Mucosa of rectum (tissue), 2 donors: ENCODE measurements at regions not wholly inside any gene's neighbourhood (a gene's known extent, or its start where the extent isn't known, plus 50 kb on each side); places are given as distances from the start of the nearest gene placed in this dataset.
A peak's percentile ranks its signal among the peaks of the same experiment; 100 is the strongest.

Experiments
- H3K27ac ChIP-seq, 2 donors: one replicate each; pipeline ENCODE4 v1.7.0; 2013; ENCODE audit warnings: inconsistent platforms in 2 of 2, low read depth in 2 of 2, low read length in 2 of 2
- H3K27me3 ChIP-seq, 2 donors: one replicate each; pipeline ENCODE4 v1.7.0; 2013; ENCODE audit warnings: low read length in 2 of 2; ENCODE audit not compliant: control insufficient read depth in 2 of 2, insufficient read depth in 2 of 2
- H3K36me3 ChIP-seq, 2 donors: one replicate each; pipeline ENCODE4 v1.7.0; 2013; ENCODE audit warnings: low read length in 2 of 2; ENCODE audit not compliant: control insufficient read depth in 2 of 2, insufficient read depth in 2 of 2
- H3K4me1 ChIP-seq, 2 donors: one replicate each; pipeline ENCODE4 v1.7.0; 2013; ENCODE audit warnings: low read length in 2 of 2, mild to moderate bottlenecking in 1 of 2; ENCODE audit not compliant: control insufficient read depth in 2 of 2, insufficient read depth in 2 of 2
- H3K4me3 ChIP-seq, 2 donors: one replicate each; pipeline ENCODE4 v1.7.0; 2013; ENCODE audit warnings: low read length in 2 of 2
- H3K9ac ChIP-seq, 2 donors: one replicate each; pipeline ENCODE4 v1.7.0; 2013; ENCODE audit warnings: low read length in 2 of 2, low read depth in 1 of 2, mild to moderate bottlenecking in 1 of 2
- H3K9me3 ChIP-seq, 2 donors: one replicate each; pipeline ENCODE4 v1.7.0; 2013; ENCODE audit warnings: low read length in 2 of 2; ENCODE audit not compliant: control insufficient read depth in 2 of 2
- donor health status: healthy.
- donor health status: Normal muscosa, but diverticular disease.

- H3K9me3 ChIP-seq, result no peaks in the 10 kb centered on the region
- H3K27ac ChIP-seq, result no peak overlapping the region
- H3K36me3 ChIP-seq, result no peaks in the 10 kb centered on the region
- H3K4me3 ChIP-seq, result no peak overlapping the region
- no peaks in the 10 kb centered on the region for H3K27me3 ChIP-seq
- no peaks in the 10 kb centered on the region for H3K4me1 ChIP-seq
- no peak overlapping the region for H3K9ac ChIP-seq
Observed at GRCh38 chr14:26820138-26820537, 222.3 kb upstream of the NOVA1 start.

GRCh38 chr14:26820572-26820971, 222.7 kb upstream of the NOVA1 start:
- Histone ChIP-seq H3K27ac (no peak overlapping the region), H3K9me3 (no peaks in the 10 kb centered on the region), H3K36me3 (no peaks in the 10 kb centered on the region), H3K4me1 (no peaks in the 10 kb centered on the region), H3K27me3 (no peaks in the 10 kb centered on the region), H3K4me3 (no peak overlapping the region), H3K9ac (no peak overlapping the region)

- Histone ChIP-seq H3K27me3 (no peaks in the 10 kb centered on the region), H3K27ac (no peak overlapping the region), H3K4me1 (no peaks in the 10 kb centered on the region), H3K9me3 (no peaks in the 10 kb centered on the region), H3K36me3 (no peaks in the 10 kb centered on the region), H3K4me3 (no peak overlapping the region), H3K9ac (no peak overlapping the region)
Observed at GRCh38 chr14:26828741-26829140, 230.9 kb upstream of the NOVA1 start.

- no peaks in the 10 kb centered on the region for H3K27me3 ChIP-seq
- no peak overlapping the region for H3K27ac ChIP-seq
- H3K4me1 ChIP-seq, result peaks cover 0 to 2% of the 10 kb centered on the region in 2 donors
- no peaks in the 10 kb centered on the region for H3K9me3 ChIP-seq
- H3K9ac ChIP-seq, result no peak overlapping the region
- no peak overlapping the region for H3K4me3 ChIP-seq
- no peaks in the 10 kb centered on the region for H3K36me3 ChIP-seq
Observed at GRCh38 chr14:26833621-26834176, 235.9 kb upstream of the NOVA1 start.

GRCh38 chr14:26835979-26836570, 238.2 kb upstream of the NOVA1 start:
- Histone ChIP-seq H3K4me3 (peak overlapping the region in 1 of 2 donors; percentile 37), H3K9me3 (no peaks in the 10 kb centered on the region), H3K9ac (no peak overlapping the region), H3K27ac (no peak overlapping the region), H3K4me1 (peaks cover 0 to 5% of the 10 kb centered on the region in 2 donors), H3K36me3 (no peaks in the 10 kb centered on the region), H3K27me3 (no peaks in the 10 kb centered on the region)

GRCh38 chr14:26839481-26839880, 241.6 kb upstream of the NOVA1 start:
- Histone ChIP-seq H3K9me3 (no peaks in the 10 kb centered on the region), H3K27ac (no peak overlapping the region), H3K4me1 (peaks cover 5 to 19% of the 10 kb centered on the region in 2 donors), H3K27me3 (no peaks in the 10 kb centered on the region), H3K36me3 (no peaks in the 10 kb centered on the region), H3K9ac (no peak overlapping the region), H3K4me3 (no peak overlapping the region)

- Histone ChIP-seq H3K4me1 (peaks cover 11 to 23% of the 10 kb centered on the region in 2 donors), H3K27ac (no peak overlapping the region), H3K36me3 (no peaks in the 10 kb centered on the region), H3K4me3 (peak overlapping the region in 1 of 2 donors; percentile 9), H3K9ac (no peak overlapping the region), H3K9me3 (no peaks in the 10 kb centered on the region), H3K27me3 (no peaks in the 10 kb centered on the region)
Observed at GRCh38 chr14:26841326-26841725, 243.5 kb upstream of the NOVA1 start.

- H3K9ac ChIP-seq, result no peak overlapping the region
- no peaks in the 10 kb centered on the region for H3K36me3 ChIP-seq
- peak overlapping the region in 1 of 2 donors; percentile 49 for H3K27ac ChIP-seq
- H3K27me3 ChIP-seq, result no peaks in the 10 kb centered on the region
- H3K9me3 ChIP-seq, result no peaks in the 10 kb centered on the region
- no peak overlapping the region for H3K4me3 ChIP-seq
- H3K4me1 ChIP-seq, result peaks cover 11 to 21% of the 10 kb centered on the region in 2 donors
Observed at GRCh38 chr14:26841920-26842741, 244.3 kb upstream of the NOVA1 start.

- no peak overlapping the region for H3K9ac ChIP-seq
- no peaks in the 10 kb centered on the region for H3K27me3 ChIP-seq
- H3K27ac ChIP-seq, result peak overlapping the region; percentile 10 to 35
- no peaks in the 10 kb centered on the region for H3K9me3 ChIP-seq
- no peaks in the 10 kb centered on the region for H3K36me3 ChIP-seq
- H3K4me3 ChIP-seq, result peak overlapping the region in 1 of 2 donors; percentile 32
- peaks cover 11 to 21% of the 10 kb centered on the region in 2 donors for H3K4me1 ChIP-seq
Observed at GRCh38 chr14:26845151-26845818, 247.5 kb upstream of the NOVA1 start.

- no peaks in the 10 kb centered on the region for H3K9me3 ChIP-seq
- no peaks in the 10 kb centered on the region for H3K27me3 ChIP-seq
- peaks cover 11 to 18% of the 10 kb centered on the region in 2 donors for H3K4me1 ChIP-seq
- no peak overlapping the region for H3K27ac ChIP-seq
- H3K9ac ChIP-seq, result no peak overlapping the region
- no peaks in the 10 kb centered on the region for H3K36me3 ChIP-seq
- peak overlapping the region in 1 of 2 donors; percentile 24 for H3K4me3 ChIP-seq
Observed at GRCh38 chr14:26846388-26846787, 248.6 kb upstream of the NOVA1 start.
